Hepatocyte (in vitro differentiated cells): ENCODE measurements at regions not wholly inside any gene's neighbourhood (a gene's known extent, or its start where the extent isn't known, plus 50 kb on each side); places are given as distances from the start of the nearest gene placed in this dataset.

Experiments
- DNase-seq: peaks from one replicate; pipeline ENCODE4 v3.0.0-alpha.2; 2016; ENCODE audit warnings: low spot score
- H2AFZ ChIP-seq: fragments of 200-600 bp; sonication (generic); 2 replicates; pipeline ENCODE4 v1.6.0; 2016; ENCODE audit warnings: antibody characterized with exemption, mild to moderate bottlenecking
- H3K27ac ChIP-seq: fragments of 200-600 bp; sonication (generic); 2 replicates; pipeline ENCODE4 v1.5.1; 2016; ENCODE audit warnings: mild to moderate bottlenecking
- H3K27me3 ChIP-seq: fragments of 200-600 bp; sonication (generic); 2 replicates; pipeline ENCODE4 v1.6.1; 2016
- H3K36me3 ChIP-seq: fragments of 200-600 bp; sonication (generic); replicated peaks from 2 replicates; pipeline ENCODE4 v1.5.1; 2016; ENCODE audit warnings: low read depth; ENCODE audit not compliant: insufficient read depth
- H3K4me1 ChIP-seq: fragments of 200-600 bp; sonication (generic); 2 replicates; pipeline ENCODE4 v1.5.1; 2016; ENCODE audit warnings: mild to moderate bottlenecking, moderate library complexity; ENCODE audit not compliant: insufficient read depth
- H3K4me2 ChIP-seq: fragments of 200-600 bp; sonication (generic); 2 replicates; pipeline ENCODE4 v1.6.0; 2016
- H3K4me3 ChIP-seq: fragments of 200-600 bp; sonication (generic); 2 replicates; pipeline ENCODE4 v1.5.1; 2016; ENCODE audit warnings: mild to moderate bottlenecking
- H3K79me2 ChIP-seq: fragments of 200-600 bp; sonication (generic); 2 replicates; pipeline ENCODE4 v1.6.0; 2017; ENCODE audit warnings: mild to moderate bottlenecking
- H3K9me2 ChIP-seq: fragments of 200-600 bp; sonication (generic); replicated peaks from 2 replicates; pipeline ENCODE4 v1.6.0; 2017; ENCODE audit warnings: mild to moderate bottlenecking; ENCODE audit not compliant: insufficient read depth
- H3K9me3 ChIP-seq: fragments of 200-600 bp; sonication (generic); 2 replicates; pipeline ENCODE4 v1.5.1; 2016; ENCODE audit warnings: low read depth, mild to moderate bottlenecking
- H4K20me1 ChIP-seq: fragments of 200-600 bp; sonication (generic); 2 replicates; pipeline ENCODE4 v1.6.0; 2016; ENCODE audit warnings: mild to moderate bottlenecking; ENCODE audit not compliant: insufficient read depth, poor library complexity, severe bottlenecking
- EZH2 ChIP-seq: fragments of 200-600 bp; sonication (generic); IDR thresholded peaks from 2 replicates; pipeline ENCODE4 v1.6.1; 2016; ENCODE audit warnings: antibody characterized with exemption, mild to moderate bottlenecking, borderline replicate concordance
- EZH2phosphoT487 ChIP-seq: fragments of 200-600 bp; sonication (generic); IDR thresholded peaks from one replicate; pipeline ENCODE4 v1.6.1; 2018; ENCODE audit warnings: antibody characterized with exemption, mild to moderate bottlenecking, low read depth, moderate library complexity; ENCODE audit not compliant: unreplicated experiment, severe bottlenecking
- WGBS: methylation state at CpG from one replicate; pipeline ENCODE4 v1.1.6; 2016; ENCODE audit warnings: low lambda C conversion rate; ENCODE audit errors: missing lambda C conversion rate; 5-methylcytosine and 5-hydroxymethylcytosine counted together
- TF ChIP-seq, protein P1 (sequence below): fragments of 200-600 bp; sonication (generic); IDR thresholded peaks from 2 replicates; pipeline ENCODE4 v1.5.1; 2016; ENCODE audit warnings: antibody characterized with exemption, mild to moderate bottlenecking; ENCODE audit not compliant: poor library complexity

DNA sequence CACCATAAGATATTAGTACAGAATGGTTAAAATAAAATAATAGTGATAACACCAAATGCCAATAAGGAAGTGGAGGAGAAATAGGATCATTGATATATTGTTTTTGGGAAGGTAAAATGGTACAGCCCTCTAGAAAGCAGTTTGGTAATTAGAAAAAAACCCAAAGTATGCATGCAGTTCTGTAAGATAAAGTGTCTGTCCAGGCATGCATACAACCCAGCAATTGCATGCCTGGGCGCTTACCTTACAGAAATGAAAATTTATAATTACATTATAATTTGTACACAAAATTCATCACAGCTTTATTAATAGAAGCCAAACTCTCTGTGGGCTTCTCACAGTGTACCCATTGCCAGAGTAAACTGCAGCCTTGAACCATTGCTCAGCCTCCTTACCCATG is 124.7 kb downstream of the TTC6 start:
- Histone ChIP-seq H3K4me1 (no peaks in the 10 kb centered on the region), H3K9me3 (no peaks in the 10 kb centered on the region), H3K27ac (no peak overlapping the region), H3K79me2 (no peaks in the 10 kb centered on the region), H2AFZ (no peak overlapping the region), H3K27me3 (no peaks in the 10 kb centered on the region), H3K4me3 (no peak overlapping the region), H4K20me1 (no peaks in the 10 kb centered on the region), H3K36me3 (no peaks in the 10 kb centered on the region), H3K9me2 (no peaks in the 10 kb centered on the region), H3K4me2 (no peak overlapping the region)
- no peak for TF ChIP-seq EZH2phosphoT487
- WGBS, result 90% methylated on average over 1 of the region's 1 CpG
- DNase-seq, result no peak

DNA sequence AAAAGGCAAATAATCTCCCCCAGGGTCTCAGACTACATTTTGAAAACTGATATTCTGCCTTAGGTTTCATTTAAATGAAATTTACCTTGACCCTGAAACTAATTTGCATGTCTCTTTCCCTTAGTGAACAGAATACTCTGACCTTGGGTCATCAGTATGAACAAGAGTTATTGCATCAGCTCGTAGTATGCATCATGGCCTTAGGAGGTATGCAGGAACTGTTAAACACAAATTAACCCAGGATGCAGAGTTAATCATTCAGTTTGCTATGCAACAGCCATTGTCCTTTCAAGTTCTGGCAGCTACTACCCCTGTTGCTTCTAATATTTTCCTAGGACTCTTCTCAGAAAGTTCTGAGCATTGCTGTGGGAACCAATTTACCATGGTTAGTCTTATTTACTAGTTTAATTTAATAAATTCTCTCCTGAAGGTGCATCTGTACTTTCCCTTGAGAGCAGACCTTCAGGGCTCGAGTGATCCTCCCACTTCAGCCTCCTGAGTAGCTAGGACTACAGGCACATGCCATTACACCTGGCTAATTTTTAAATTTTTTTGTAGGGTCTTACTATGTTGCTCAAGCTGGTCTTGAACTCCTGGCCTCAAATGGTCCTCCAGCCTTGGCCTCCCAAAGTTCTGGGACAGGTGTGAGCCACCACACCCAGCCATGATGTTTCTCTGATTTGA is 126.7 kb downstream of the TTC6 start:
- Histone ChIP-seq H3K4me3 (no peak overlapping the region), H3K36me3 (no peaks in the 10 kb centered on the region), H3K9me2 (no peaks in the 10 kb centered on the region), H3K4me2 (no peak overlapping the region), H3K9me3 (no peaks in the 10 kb centered on the region), H3K4me1 (no peaks in the 10 kb centered on the region), H3K79me2 (no peaks in the 10 kb centered on the region), H3K27ac (no peak overlapping the region), H4K20me1 (no peaks in the 10 kb centered on the region), H2AFZ (no peak overlapping the region), H3K27me3 (no peaks in the 10 kb centered on the region)
- TF ChIP-seq EZH2phosphoT487 (no peak), EZH2 (no peak)
- TF ChIP-seq, protein P1, sequence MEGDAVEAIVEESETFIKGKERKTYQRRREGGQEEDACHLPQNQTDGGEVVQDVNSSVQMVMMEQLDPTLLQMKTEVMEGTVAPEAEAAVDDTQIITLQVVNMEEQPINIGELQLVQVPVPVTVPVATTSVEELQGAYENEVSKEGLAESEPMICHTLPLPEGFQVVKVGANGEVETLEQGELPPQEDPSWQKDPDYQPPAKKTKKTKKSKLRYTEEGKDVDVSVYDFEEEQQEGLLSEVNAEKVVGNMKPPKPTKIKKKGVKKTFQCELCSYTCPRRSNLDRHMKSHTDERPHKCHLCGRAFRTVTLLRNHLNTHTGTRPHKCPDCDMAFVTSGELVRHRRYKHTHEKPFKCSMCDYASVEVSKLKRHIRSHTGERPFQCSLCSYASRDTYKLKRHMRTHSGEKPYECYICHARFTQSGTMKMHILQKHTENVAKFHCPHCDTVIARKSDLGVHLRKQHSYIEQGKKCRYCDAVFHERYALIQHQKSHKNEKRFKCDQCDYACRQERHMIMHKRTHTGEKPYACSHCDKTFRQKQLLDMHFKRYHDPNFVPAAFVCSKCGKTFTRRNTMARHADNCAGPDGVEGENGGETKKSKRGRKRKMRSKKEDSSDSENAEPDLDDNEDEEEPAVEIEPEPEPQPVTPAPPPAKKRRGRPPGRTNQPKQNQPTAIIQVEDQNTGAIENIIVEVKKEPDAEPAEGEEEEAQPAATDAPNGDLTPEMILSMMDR, result no peak
- 65% methylated on average over 2 of the region's 2 CpGs for WGBS
- DNase-seq, result no peak

DNA sequence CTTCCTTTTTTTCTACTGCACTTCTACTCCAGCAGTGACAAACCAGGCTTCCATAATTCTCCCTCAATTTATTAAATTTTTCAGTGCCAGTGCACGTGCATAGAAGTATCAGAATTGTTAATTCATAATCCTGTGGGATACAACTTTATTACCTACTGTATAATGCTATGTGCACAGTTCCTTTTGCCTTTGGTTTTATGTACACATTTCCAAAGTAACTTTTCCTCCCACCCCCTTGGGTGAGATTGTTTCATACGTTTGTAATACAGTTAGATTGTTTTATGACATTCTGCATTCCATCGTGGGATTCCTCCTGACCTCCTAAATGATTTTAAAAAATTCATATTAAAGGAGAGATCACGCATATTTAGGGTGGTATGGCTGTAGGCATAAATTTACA is 128.1 kb downstream of the TTC6 start:
- no peaks in the 10 kb centered on the region for H4K20me1 ChIP-seq
- H3K4me3 ChIP-seq, result no peak overlapping the region
- H3K36me3 ChIP-seq, result no peaks in the 10 kb centered on the region
- H2AFZ ChIP-seq, result no peak overlapping the region
- no peaks in the 10 kb centered on the region for H3K4me1 ChIP-seq
- no peak overlapping the region for H3K4me2 ChIP-seq
- no peak for DNase-seq
- H3K27ac ChIP-seq, result no peak overlapping the region
- no peaks in the 10 kb centered on the region for H3K9me2 ChIP-seq
- H3K27me3 ChIP-seq, result no peaks in the 10 kb centered on the region
- TF ChIP-seq, protein P1, result no peak
- no peak for TF ChIP-seq EZH2
- no peak for TF ChIP-seq EZH2phosphoT487
- no peaks in the 10 kb centered on the region for H3K9me3 ChIP-seq
- WGBS, result 70% methylated on average over 4 of the region's 4 CpGs
- no peaks in the 10 kb centered on the region for H3K79me2 ChIP-seq

DNA sequence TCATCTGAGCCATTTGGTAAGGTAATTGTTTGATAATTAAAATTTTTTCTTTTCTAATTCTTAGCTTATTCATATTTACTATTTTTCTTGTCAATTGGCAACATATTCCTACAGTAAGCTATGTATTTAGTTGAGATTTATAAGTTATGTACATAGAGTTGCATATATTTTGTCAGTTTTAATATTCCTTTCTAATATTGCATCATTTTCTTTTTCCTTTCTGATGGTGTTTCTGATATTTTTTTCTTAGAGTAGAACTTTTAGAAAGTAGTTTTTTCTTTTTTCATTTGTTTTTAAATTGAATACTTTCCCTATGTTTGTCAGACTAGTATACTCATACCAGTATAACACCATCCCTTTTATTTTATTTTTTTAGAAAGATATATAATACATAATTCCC is 131.3 kb downstream of the TTC6 start:
- Histone ChIP-seq H3K9me2 (no peaks in the 10 kb centered on the region), H3K79me2 (no peaks in the 10 kb centered on the region), H3K4me2 (no peak overlapping the region), H2AFZ (no peak overlapping the region), H3K4me3 (no peak overlapping the region), H3K27ac (no peak overlapping the region), H3K9me3 (no peaks in the 10 kb centered on the region), H3K36me3 (no peaks in the 10 kb centered on the region), H3K4me1 (no peaks in the 10 kb centered on the region), H4K20me1 (no peaks in the 10 kb centered on the region), H3K27me3 (no peaks in the 10 kb centered on the region)
- DNase-seq, result no peak
- TF ChIP-seq EZH2phosphoT487 (no peak), EZH2 (no peak)
- TF ChIP-seq, protein P1, result no peak
